KMS-11 (cell line): ENCODE measurements at regions not wholly inside any gene's neighbourhood (a gene's known extent, or its start where the extent isn't known, plus 50 kb on each side); places are given as distances from the start of the nearest gene placed in this dataset.
"Not testable (repeated sequence)": the region's sequence is repeated elsewhere in the genome, so short reads cannot be mapped to it uniquely, and the experiment has no call there.

Source experiments
- H2AFZ ChIP-seq: fragments of 200-600 bp; sonication (generic); 2 replicates; pipeline ENCODE4 v1.6.1; 2016; ENCODE audit warnings: antibody characterized with exemption, mixed run types, low read depth
- H3K27ac ChIP-seq: fragments of 200-600 bp; sonication (generic); 2 replicates; pipeline ENCODE4 v1.6.1; 2016; ENCODE audit warnings: mild to moderate bottlenecking, mixed run types
- H3K27me3 ChIP-seq: fragments of 200-600 bp; sonication (generic); 2 replicates; pipeline ENCODE4 v1.6.1; 2017; ENCODE audit warnings: mild to moderate bottlenecking, low read depth, mixed run types, moderate library complexity; ENCODE audit not compliant: insufficient read depth
- H3K36me3 ChIP-seq: fragments of 200-600 bp; sonication (generic); 2 replicates; pipeline ENCODE4 v1.6.1; 2017; ENCODE audit warnings: mild to moderate bottlenecking, mixed run types; ENCODE audit not compliant: insufficient read depth
- H3K4me1 ChIP-seq: fragments of 200-600 bp; sonication (generic); 2 replicates; pipeline ENCODE4 v1.6.1; 2016; ENCODE audit warnings: mild to moderate bottlenecking, low read depth, mixed run types; ENCODE audit not compliant: poor library complexity, severe bottlenecking
- H3K4me2 ChIP-seq: fragments of 200-600 bp; sonication (generic); 2 replicates; pipeline ENCODE4 v1.7.0; 2016; ENCODE audit warnings: mild to moderate bottlenecking, mixed run types
- H3K4me3 ChIP-seq: fragments of 200-600 bp; sonication (generic); IDR thresholded peaks from 2 replicates; pipeline ENCODE4 v1.6.1; 2017; ENCODE audit warnings: low read depth, low read length, mixed read lengths; ENCODE audit not compliant: insufficient read depth
- H3K79me2 ChIP-seq: fragments of 200-600 bp; sonication (generic); 2 replicates; pipeline ENCODE4 v1.6.1; 2016; ENCODE audit warnings: low read depth, mixed run types; ENCODE audit not compliant: insufficient read depth
- H3K9ac ChIP-seq: fragments of 200-600 bp; sonication (generic); 2 replicates; pipeline ENCODE4 v1.6.1; 2016; ENCODE audit warnings: mild to moderate bottlenecking, mixed run types
- H4K20me1 ChIP-seq: fragments of 200-600 bp; sonication (generic); 2 replicates; pipeline ENCODE4 v1.6.1; 2016; ENCODE audit warnings: mild to moderate bottlenecking, mixed run types; ENCODE audit not compliant: insufficient read depth
- CTCF ChIP-seq: fragments of 200-600 bp; sonication (generic); conservative IDR thresholded peaks from 2 replicates; pipeline ENCODE4 v1.6.1; 2017; ENCODE audit warnings: low read depth, mild to moderate bottlenecking, antibody characterized with exemption, low read length, moderate library complexity, mixed read lengths

- Histone ChIP-seq H3K27ac (no peak overlapping the region), H3K36me3 (no peaks in the 10 kb centered on the region), H4K20me1 (no peaks in the 10 kb centered on the region), H2AFZ (no peak overlapping the region), H3K4me2 (no peak overlapping the region), H3K4me3 (no peak overlapping the region), H3K27me3 (no peaks in the 10 kb centered on the region), H3K79me2 (no peaks in the 10 kb centered on the region), H3K9ac (no peak overlapping the region), H3K4me1 (no peaks in the 10 kb centered on the region)
- no peak for TF ChIP-seq CTCF
Observed at GRCh38 chr11:115637599-115638241, 133.5 kb upstream of the CADM1 start.

DNA sequence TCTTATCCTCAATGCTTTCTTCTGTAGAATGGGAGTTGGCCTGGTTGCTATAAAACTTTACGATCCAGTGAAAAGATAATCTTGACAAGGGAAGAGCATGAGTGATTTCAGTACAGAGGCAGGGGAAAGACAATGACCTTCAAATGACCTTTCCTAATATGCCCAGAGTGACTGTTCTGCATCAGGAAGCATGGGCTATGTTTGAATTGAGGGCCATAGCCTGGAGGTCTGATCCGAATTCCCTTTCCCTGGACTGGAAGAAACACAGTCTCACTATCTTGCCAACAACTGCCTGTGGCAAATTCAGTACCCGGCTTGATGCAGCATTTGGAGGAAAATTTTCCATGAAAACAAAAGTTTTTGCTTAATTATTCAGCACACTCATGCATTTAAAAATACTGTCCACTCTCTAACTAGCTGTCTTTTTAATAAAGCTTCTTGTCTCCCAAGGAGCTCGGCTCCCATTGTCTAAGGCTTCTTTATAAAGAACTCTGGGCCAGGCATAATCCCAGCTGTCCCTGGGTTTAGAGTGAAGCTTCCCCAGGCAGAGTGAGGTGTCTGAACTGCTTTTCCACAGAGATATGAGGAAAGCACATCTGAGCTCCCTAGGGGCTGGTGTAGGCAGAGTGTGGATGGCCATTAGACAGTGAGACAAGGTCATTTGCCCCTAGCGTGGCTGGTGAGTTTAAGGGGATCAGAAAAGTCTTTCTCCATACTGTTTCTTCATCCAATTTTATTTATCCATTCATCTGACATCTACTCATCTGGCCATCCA lies 132.7 kb upstream of the CADM1 start:
- no peaks in the 10 kb centered on the region for H3K79me2 ChIP-seq
- no peak overlapping the region for H3K9ac ChIP-seq
- H3K27me3 ChIP-seq = no peaks in the 10 kb centered on the region
- H3K27ac ChIP-seq = no peak overlapping the region
- H3K4me2 ChIP-seq = no peak overlapping the region
- H3K4me1 ChIP-seq = no peaks in the 10 kb centered on the region
- TF ChIP-seq CTCF = no peak
- no peak overlapping the region for H3K4me3 ChIP-seq
- H3K36me3 ChIP-seq = no peaks in the 10 kb centered on the region
- no peak overlapping the region for H2AFZ ChIP-seq
- no peaks in the 10 kb centered on the region for H4K20me1 ChIP-seq

- H3K9ac ChIP-seq, H3K4me3 ChIP-seq, H3K27me3 ChIP-seq, H4K20me1 ChIP-seq, H2AFZ ChIP-seq, H3K4me1 ChIP-seq, H3K4me2 ChIP-seq, H3K79me2 ChIP-seq, H3K27ac ChIP-seq, H3K36me3 ChIP-seq: not testable (repeated sequence)
Observed at GRCh38 chr11:115633977-115634376, 129.8 kb upstream of the CADM1 start.

GRCh38 chr11:115632061-115632460 lies 127.8 kb upstream of the CADM1 start:
- Histone ChIP-seq H3K4me2 (no peak overlapping the region), H4K20me1 (no peaks in the 10 kb centered on the region), H3K4me3 (no peak overlapping the region), H3K4me1 (no peaks in the 10 kb centered on the region), H3K9ac (no peak overlapping the region), H2AFZ (no peak overlapping the region), H3K27ac (no peak overlapping the region), H3K27me3 (no peaks in the 10 kb centered on the region), H3K36me3 (no peaks in the 10 kb centered on the region), H3K79me2 (no peaks in the 10 kb centered on the region)
- no peak for TF ChIP-seq CTCF

- no peak overlapping the region for H3K4me3 ChIP-seq
- no peaks in the 10 kb centered on the region for H3K79me2 ChIP-seq
- no peaks in the 10 kb centered on the region for H3K27me3 ChIP-seq
- H3K9ac ChIP-seq = no peak overlapping the region
- H2AFZ ChIP-seq = no peak overlapping the region
- no peak overlapping the region for H3K4me2 ChIP-seq
- no peak overlapping the region for H3K27ac ChIP-seq
- H3K36me3 ChIP-seq = no peaks in the 10 kb centered on the region
- no peak for TF ChIP-seq CTCF
- no peaks in the 10 kb centered on the region for H4K20me1 ChIP-seq
- no peaks in the 10 kb centered on the region for H3K4me1 ChIP-seq
Observed at GRCh38 chr11:115631609-115632008, 127.4 kb upstream of the CADM1 start.
